ENCODE measurements at regions not wholly inside any gene's neighbourhood (a gene's known extent, or its start where the extent isn't known, plus 50 kb on each side); places are given as distances from the start of the nearest gene placed in this dataset.

DNA sequence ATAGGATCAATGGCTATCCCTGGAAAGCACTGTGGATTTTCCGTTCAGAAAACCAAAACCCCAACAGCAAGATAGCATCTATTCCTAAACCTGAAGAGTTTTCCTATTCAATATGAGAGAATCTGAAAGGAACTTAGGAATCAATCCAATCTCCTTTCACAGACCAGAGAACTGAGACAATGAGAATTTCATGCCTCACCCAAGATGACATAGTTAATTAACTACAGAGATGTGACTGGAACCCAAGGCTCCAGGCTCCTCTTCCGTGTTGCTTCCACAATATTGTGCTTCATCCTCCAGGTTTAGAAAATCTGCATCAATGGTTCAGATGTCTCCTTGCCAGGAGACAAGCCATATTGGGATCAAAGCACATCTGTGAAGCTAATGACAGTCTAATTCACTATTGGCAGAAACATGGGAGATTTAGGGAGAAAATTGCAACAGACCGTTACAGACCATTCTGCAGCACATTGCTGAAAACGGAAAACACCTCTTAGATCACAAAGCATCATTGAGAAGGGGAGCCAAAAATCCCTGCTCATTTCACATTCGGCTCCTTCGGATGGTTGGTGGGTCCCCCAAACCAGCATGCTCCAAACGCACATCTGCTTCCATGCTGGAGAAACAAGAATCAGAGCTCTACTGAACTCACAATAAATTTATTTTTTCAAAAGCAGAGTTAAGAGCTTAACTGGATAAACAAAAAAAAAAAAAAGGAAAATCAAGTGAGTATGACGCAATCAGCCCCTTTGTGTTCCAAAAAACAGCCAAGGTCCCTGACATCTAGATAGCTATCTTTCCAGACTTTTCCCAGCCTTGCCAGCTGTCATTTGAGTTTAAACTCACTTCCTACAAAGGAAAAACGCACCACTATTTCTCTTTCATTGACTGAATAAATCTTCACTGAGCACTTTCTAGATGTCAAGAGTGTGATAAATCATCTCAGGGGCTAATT lies 290.3 kb downstream of the C1D start:
- Histone ChIP-seq H3K4me1 (replicated peaks in 1 of 2) (peaks cover 7 to 11% of the 10 kb centered on the region in 2 donors), H3K27ac (no peak overlapping the region), H3K27me3 (no peaks in the 10 kb centered on the region), H3K4me3 (no peak overlapping the region), H3K9me3 (replicated peaks in 1 of 3) (no peaks in the 10 kb centered on the region), H3K36me3 (replicated peaks in 1 of 2) (no peaks in the 10 kb centered on the region)
- peak; percentile 26 to 65 (median 42) for DNase-seq
- intact Hi-C loops (cut with DNase I) = no loop called here
- 52 to 59% (median 54%) methylated on average over 9 of the region's 9 CpGs for WGBS, 4 donors
- TF ChIP-seq, protein P1, sequence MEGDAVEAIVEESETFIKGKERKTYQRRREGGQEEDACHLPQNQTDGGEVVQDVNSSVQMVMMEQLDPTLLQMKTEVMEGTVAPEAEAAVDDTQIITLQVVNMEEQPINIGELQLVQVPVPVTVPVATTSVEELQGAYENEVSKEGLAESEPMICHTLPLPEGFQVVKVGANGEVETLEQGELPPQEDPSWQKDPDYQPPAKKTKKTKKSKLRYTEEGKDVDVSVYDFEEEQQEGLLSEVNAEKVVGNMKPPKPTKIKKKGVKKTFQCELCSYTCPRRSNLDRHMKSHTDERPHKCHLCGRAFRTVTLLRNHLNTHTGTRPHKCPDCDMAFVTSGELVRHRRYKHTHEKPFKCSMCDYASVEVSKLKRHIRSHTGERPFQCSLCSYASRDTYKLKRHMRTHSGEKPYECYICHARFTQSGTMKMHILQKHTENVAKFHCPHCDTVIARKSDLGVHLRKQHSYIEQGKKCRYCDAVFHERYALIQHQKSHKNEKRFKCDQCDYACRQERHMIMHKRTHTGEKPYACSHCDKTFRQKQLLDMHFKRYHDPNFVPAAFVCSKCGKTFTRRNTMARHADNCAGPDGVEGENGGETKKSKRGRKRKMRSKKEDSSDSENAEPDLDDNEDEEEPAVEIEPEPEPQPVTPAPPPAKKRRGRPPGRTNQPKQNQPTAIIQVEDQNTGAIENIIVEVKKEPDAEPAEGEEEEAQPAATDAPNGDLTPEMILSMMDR (IDR thresholded peaks at IDR 0.05) = no peak
- TF ChIP-seq POLR2A (IDR thresholded peaks at IDR 0.05) = no peak

DNA sequence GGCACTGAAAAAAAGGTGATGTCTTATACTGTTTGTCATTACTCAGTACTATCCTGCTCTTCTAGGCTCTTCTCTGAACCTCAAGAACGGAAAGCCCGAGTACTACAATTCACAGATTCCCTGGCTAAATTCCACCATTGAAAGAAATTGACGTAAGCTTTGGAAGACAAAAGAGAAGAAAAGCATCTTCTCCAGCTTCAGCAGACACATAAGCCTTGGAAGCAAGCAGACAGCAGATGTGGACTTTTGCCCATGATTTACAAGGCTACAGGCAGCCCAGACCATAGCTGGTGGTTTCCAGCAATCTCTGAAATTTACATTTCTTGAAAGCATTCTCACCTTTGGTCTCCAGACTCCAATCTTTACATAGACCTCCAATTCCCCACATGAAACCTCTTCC lies 289.0 kb downstream of the C1D start:
- intact Hi-C loops (cut with DNase I) = no loop called here
- H3K36me3 ChIP-seq (replicated peaks in 1 of 2) = no peaks in the 10 kb centered on the region
- DNase-seq = no peak
- WGBS, 4 donors = 90 to 97% (median 92%) methylated on average over 3 of the region's 3 CpGs
- no peaks in the 10 kb centered on the region for H3K9me3 ChIP-seq (replicated peaks in 1 of 3)
- TF ChIP-seq POLR2A (IDR thresholded peaks at IDR 0.05) = no peak
- TF ChIP-seq, protein P1 (IDR thresholded peaks at IDR 0.05) = no peak
- H3K27ac ChIP-seq = no peak overlapping the region
- no peak overlapping the region for H3K4me3 ChIP-seq
- H3K4me1 ChIP-seq (replicated peaks in 1 of 2) = peaks cover 7 to 11% of the 10 kb centered on the region in 2 donors
- no peaks in the 10 kb centered on the region for H3K27me3 ChIP-seq

DNA sequence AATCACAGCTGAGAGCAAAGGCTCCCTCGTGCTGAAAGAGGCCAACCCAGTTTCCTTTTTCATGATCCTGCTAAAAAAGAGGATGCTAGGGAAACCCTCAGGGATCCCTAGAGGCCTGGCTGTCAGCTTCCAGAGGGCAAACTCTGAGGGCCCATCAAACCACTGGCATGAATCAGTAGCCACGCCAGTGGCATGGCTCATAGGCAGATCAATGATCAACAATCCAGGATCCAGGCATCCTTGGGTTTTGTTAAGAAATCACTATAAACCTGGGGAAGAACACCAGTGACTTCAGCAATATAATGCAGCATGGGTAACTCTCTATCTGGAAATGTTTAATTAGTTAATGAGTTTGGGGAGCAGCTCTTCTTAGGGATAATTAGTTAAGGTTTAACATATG lies 286.5 kb downstream of the C1D start:
- WGBS, 4 donors = 60 to 84% (median 77%) methylated on average over 1 to 2 of the region's 2 CpGs
- Histone ChIP-seq H3K36me3 (replicated peaks in 1 of 2) (no peaks in the 10 kb centered on the region), H3K27ac (no peak overlapping the region), H3K4me3 (no peak overlapping the region), H3K4me1 (replicated peaks in 1 of 2) (peaks cover 7 to 11% of the 10 kb centered on the region in 2 donors), H3K27me3 (no peaks in the 10 kb centered on the region), H3K9me3 (replicated peaks in 1 of 3) (no peaks in the 10 kb centered on the region)
- intact Hi-C loops (cut with DNase I) = no loop called here
- DNase-seq = no peak
- TF ChIP-seq, protein P1 (IDR thresholded peaks at IDR 0.05) = no peak
- no peak for TF ChIP-seq POLR2A (IDR thresholded peaks at IDR 0.05)

DNA sequence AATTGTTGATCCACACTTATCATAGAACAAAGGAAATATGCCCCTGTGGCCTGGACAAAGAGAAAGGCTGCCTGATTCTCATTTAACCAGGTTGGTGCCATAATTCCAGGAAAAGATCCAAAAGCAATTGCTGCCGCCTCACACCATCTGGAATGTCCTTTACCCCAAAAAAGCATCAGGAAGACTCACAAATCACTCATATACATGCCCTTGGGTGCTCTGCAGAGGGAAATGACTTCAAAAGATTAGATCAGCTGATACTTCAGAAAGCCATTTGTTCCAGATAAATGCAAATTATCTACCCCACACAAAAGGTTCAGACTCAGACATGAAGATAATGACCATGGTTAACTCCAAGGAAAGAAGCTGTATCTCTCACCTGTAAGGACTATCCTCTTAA lies 285.8 kb downstream of the C1D start:
- Histone ChIP-seq H3K27ac (no peak overlapping the region), H3K4me3 (no peak overlapping the region), H3K4me1 (replicated peaks in 1 of 2) (peaks cover 7 to 11% of the 10 kb centered on the region in 2 donors), H3K27me3 (no peaks in the 10 kb centered on the region), H3K9me3 (replicated peaks in 1 of 3) (no peaks in the 10 kb centered on the region), H3K36me3 (replicated peaks in 1 of 2) (no peaks in the 10 kb centered on the region)
- no peak for DNase-seq
- intact Hi-C loops (cut with DNase I) = no loop called here
- TF ChIP-seq, protein P1 (IDR thresholded peaks at IDR 0.05) = no peak
- TF ChIP-seq POLR2A (IDR thresholded peaks at IDR 0.05) = no peak
- WGBS, 4 donors = 56 to 79% (median 68%) methylated on average over 1 of the region's 1 CpG

All from adrenal gland (tissue), 9 donors.